Keratinocyte (primary cell): ENCODE measurements at regions not wholly inside any gene's neighbourhood (a gene's known extent, or its start where the extent isn't known, plus 50 kb on each side); places are given as distances from the start of the nearest gene placed in this dataset.

ENCODE experiments used
- DNase-seq: peaks from one replicate; pipeline ENCODE4 v3.0.0-alpha.2; 2011; ENCODE audit warnings: low read depth, missing footprints, low spot score
- FAIRE-seq: peaks from 2 replicates; lab custom pipeline; 2011; peaks lifted over from hg19 to GRCh38; lab: Jason Lieb, UNC
- H2AFZ ChIP-seq: 2 replicates; pipeline ENCODE4 v1.6.0; 2012; ENCODE audit warnings: low read length, control low read depth, inconsistent platforms; ENCODE audit not compliant: control insufficient read depth
- H3K27ac ChIP-seq: 2 replicates; pipeline ENCODE4 v1.5.1; 2011; ENCODE audit warnings: low read length; ENCODE audit not compliant: control insufficient read depth, insufficient read depth
- H3K27me3 ChIP-seq: 3 replicates; pipeline ENCODE4 v1.6.0; 2011; ENCODE audit warnings: low read length; ENCODE audit not compliant: control insufficient read depth, insufficient read depth; ENCODE audit errors: extremely low read depth
- H3K36me3 ChIP-seq, 2 experiments: 2 replicates in 1 of 2; 3 replicates in 1 of 2; pipeline ENCODE4 v1.5.1; 2011; ENCODE audit warnings: low read length in 2 of 2, mild to moderate bottlenecking in 1 of 2; ENCODE audit not compliant: control insufficient read depth in 2 of 2, insufficient read depth in 2 of 2; ENCODE audit errors: extremely low read depth in 1 of 2
- H3K4me1 ChIP-seq: 3 replicates; pipeline ENCODE4 v1.5.1; 2011; ENCODE audit warnings: low read length; ENCODE audit not compliant: control insufficient read depth, insufficient read depth; ENCODE audit errors: extremely low read depth
- H3K4me2 ChIP-seq: 3 replicates; pipeline ENCODE4 v1.6.0; 2011; ENCODE audit warnings: low read depth, low read length; ENCODE audit not compliant: control insufficient read depth, insufficient read depth; ENCODE audit errors: extremely low read depth
- H3K4me3 ChIP-seq, 3 experiments: fragments of 200-600 bp in 1 of 3; sonication (generic) in 1 of 3; 2 replicates in 2 of 3; 3 replicates in 1 of 3; pipeline ENCODE4 v1.5.1; 2011 to 2016; ENCODE audit warnings: low read length in 3 of 3, mild to moderate bottlenecking in 3 of 3, control low read depth in 2 of 3, inconsistent platforms in 1 of 3, low read depth in 1 of 3, mixed read lengths in 1 of 3, mixed run types in 1 of 3, moderate library complexity in 1 of 3; ENCODE audit not compliant: control insufficient read depth in 2 of 3, insufficient read depth in 2 of 3; ENCODE audit errors: extremely low read depth in 1 of 3
- H3K79me2 ChIP-seq: 2 replicates; pipeline ENCODE4 v1.6.0; 2012; ENCODE audit warnings: low read length; ENCODE audit not compliant: control insufficient read depth, insufficient read depth
- H3K9ac ChIP-seq: 3 replicates; pipeline ENCODE4 v1.6.0; 2011; ENCODE audit warnings: low read length; ENCODE audit not compliant: control insufficient read depth, insufficient read depth; ENCODE audit errors: extremely low read depth
- H3K9me1 ChIP-seq: 3 replicates; pipeline ENCODE4 v1.6.0; 2011; ENCODE audit warnings: low read length; ENCODE audit not compliant: control insufficient read depth, insufficient read depth; ENCODE audit errors: extremely low read depth
- H3K9me3 ChIP-seq: 2 replicates; pipeline ENCODE4 v1.5.1; 2012; ENCODE audit warnings: low read depth, low read length; ENCODE audit not compliant: control insufficient read depth
- H4K20me1 ChIP-seq: 3 replicates; pipeline ENCODE4 v1.6.0; 2011; ENCODE audit warnings: low read length; ENCODE audit not compliant: control insufficient read depth, insufficient read depth; ENCODE audit errors: extremely low read depth
- EZH2 ChIP-seq: IDR thresholded peaks from one replicate; pipeline ENCODE4 v1.6.1; 2012; ENCODE audit warnings: inconsistent platforms, mild to moderate bottlenecking, low read length, moderate library complexity
- dilution Hi-C: fragments of 300-500 bp; cut with MboI; formaldehyde crosslinking; loops from one replicate; pipeline ENCODE4 v1.7.0; 2020; ENCODE audit warnings: low sequenced_read_pairs; ENCODE audit not compliant: extremely low pct_ligation_motif_present
- TF ChIP-seq, protein P1 (sequence below), 3 experiments: IDR thresholded peaks in 1 of 3; conservative IDR thresholded peaks in 1 of 3; optimal IDR thresholded peaks in 1 of 3; 2 replicates in 2 of 3; 3 replicates in 1 of 3; pipeline versions ENCODE3 to v1.5.1; 2011; ENCODE audit warnings: low read length in 3 of 3, mild to moderate bottlenecking in 3 of 3, moderate library complexity in 2 of 3, control low read depth in 1 of 3, inconsistent platforms in 1 of 3; ENCODE audit not compliant: insufficient read depth in 2 of 3; ENCODE audit errors: extremely low read depth in 1 of 3

GRCh38 chr13:106887686-106888085 is 319.7 kb upstream of the ARGLU1 start:
- H3K36me3 ChIP-seq = no peaks in the 10 kb centered on the region
- TF ChIP-seq EZH2 = no peak
- TF ChIP-seq, protein P1, sequence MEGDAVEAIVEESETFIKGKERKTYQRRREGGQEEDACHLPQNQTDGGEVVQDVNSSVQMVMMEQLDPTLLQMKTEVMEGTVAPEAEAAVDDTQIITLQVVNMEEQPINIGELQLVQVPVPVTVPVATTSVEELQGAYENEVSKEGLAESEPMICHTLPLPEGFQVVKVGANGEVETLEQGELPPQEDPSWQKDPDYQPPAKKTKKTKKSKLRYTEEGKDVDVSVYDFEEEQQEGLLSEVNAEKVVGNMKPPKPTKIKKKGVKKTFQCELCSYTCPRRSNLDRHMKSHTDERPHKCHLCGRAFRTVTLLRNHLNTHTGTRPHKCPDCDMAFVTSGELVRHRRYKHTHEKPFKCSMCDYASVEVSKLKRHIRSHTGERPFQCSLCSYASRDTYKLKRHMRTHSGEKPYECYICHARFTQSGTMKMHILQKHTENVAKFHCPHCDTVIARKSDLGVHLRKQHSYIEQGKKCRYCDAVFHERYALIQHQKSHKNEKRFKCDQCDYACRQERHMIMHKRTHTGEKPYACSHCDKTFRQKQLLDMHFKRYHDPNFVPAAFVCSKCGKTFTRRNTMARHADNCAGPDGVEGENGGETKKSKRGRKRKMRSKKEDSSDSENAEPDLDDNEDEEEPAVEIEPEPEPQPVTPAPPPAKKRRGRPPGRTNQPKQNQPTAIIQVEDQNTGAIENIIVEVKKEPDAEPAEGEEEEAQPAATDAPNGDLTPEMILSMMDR (optimal IDR thresholded peaks at IDR 0.05 in 1 of 3, IDR thresholded peaks at IDR 0.05 in 1 of 3, conservative IDR thresholded peaks at IDR 0.05 in 1 of 3; ENCODE audit: extremely low read depth in 1 of 3, insufficient read depth in 2 of 3, low read length in 3 of 3) = no peak
- no peak for FAIRE-seq

GRCh38 chr13:106883976-106884375 is 316.0 kb upstream of the ARGLU1 start:
- Histone ChIP-seq H3K9me1 (no peaks in the 10 kb centered on the region), H3K9ac (no peak overlapping the region), H3K27me3 (peaks cover 2% of the 10 kb centered on the region), H3K36me3 (no peaks in the 10 kb centered on the region), H3K79me2 (no peaks in the 10 kb centered on the region), H3K4me3 (no peak overlapping the region), H3K27ac (no peak overlapping the region), H2AFZ (no peak overlapping the region), H3K9me3 (no peaks in the 10 kb centered on the region), H4K20me1 (no peaks in the 10 kb centered on the region), H3K4me2 (no peak overlapping the region), H3K4me1 (no peaks in the 10 kb centered on the region)
- dilution Hi-C loops = no loop called here
- DNase-seq (no peak), FAIRE-seq (no peak)
- TF ChIP-seq, protein P1 (optimal IDR thresholded peaks at IDR 0.05 in 1 of 3, IDR thresholded peaks at IDR 0.05 in 1 of 3, conservative IDR thresholded peaks at IDR 0.05 in 1 of 3; ENCODE audit: extremely low read depth in 1 of 3, insufficient read depth in 2 of 3, low read length in 3 of 3) = no peak
- no peak for TF ChIP-seq EZH2

More at GRCh38 chr13:106887686-106888085, 319.7 kb upstream of the ARGLU1 start:
- Histone ChIP-seq H3K4me2 (no peak overlapping the region), H2AFZ (no peak overlapping the region), H3K9ac (no peak overlapping the region), H3K27me3 (no peaks in the 10 kb centered on the region), H3K4me1 (no peaks in the 10 kb centered on the region), H3K27ac (no peak overlapping the region), H3K79me2 (no peaks in the 10 kb centered on the region), H3K9me3 (no peaks in the 10 kb centered on the region), H4K20me1 (no peaks in the 10 kb centered on the region), H3K9me1 (no peaks in the 10 kb centered on the region), H3K4me3 (no peak overlapping the region)
- dilution Hi-C loops = no loop called here
- DNase-seq = no peak
